ENCODE measurements at regions not wholly inside any gene's neighbourhood (a gene's known extent, or its start where the extent isn't known, plus 50 kb on each side); places are given as distances from the start of the nearest gene placed in this dataset.

GRCh38 chr1:222996310-222996975, 146.6 kb downstream of the TLR5 start:
- ATAC-seq: no peak
- H3K9me3 ChIP-seq (ENCODE audit: control insufficient read depth, low read length, poor library complexity, severe bottlenecking): no peaks in the 10 kb centered on the region
- H3K36me3 Mint-ChIP-seq (ENCODE audit: low read depth): peaks cover 4% of the 10 kb centered on the region
- H3K4me3 Mint-ChIP-seq: no peak overlapping the region
- no peaks in the 10 kb centered on the region for H3K4me1 Mint-ChIP-seq
- DNase-seq: no peak
- no peak overlapping the region for H3K27ac Mint-ChIP-seq
- H3K27me3 Mint-ChIP-seq: no peaks in the 10 kb centered on the region

DNA sequence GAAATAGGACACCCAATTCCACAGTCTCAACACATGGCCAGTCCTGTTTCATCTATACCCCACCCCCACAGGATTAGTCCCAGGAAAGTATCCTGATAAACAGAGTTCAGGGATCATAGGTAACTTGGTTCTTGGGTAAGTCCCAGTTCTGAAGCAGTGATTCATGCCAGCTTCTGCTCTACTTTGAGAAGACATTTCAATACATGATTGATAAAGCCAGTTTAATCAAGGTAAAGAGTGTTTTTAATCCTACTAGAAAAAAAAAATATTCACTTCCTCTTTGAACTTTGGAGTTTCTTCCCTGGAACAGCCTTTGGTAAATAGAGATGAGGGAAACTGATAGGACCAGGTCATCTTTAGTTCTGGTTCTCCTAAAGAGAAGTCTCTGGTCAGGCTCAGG, 142.4 kb downstream of the TLR5 start:
- DNase-seq (no peak), ATAC-seq (no peak)
- H3K27ac Mint-ChIP-seq: no peak overlapping the region
- no peak overlapping the region for H3K4me3 Mint-ChIP-seq
- H3K4me1 Mint-ChIP-seq: peaks cover 2% of the 10 kb centered on the region
- H3K27me3 Mint-ChIP-seq: no peaks in the 10 kb centered on the region
- peaks cover 9% of the 10 kb centered on the region for H3K36me3 Mint-ChIP-seq (ENCODE audit: low read depth)
- no peaks in the 10 kb centered on the region for H3K9me3 ChIP-seq (ENCODE audit: control insufficient read depth, low read length, poor library complexity, severe bottlenecking)

GRCh38 chr1:223001653-223002634, 141.1 kb downstream of the TLR5 start:
- Mint-ChIP-seq H3K4me1 (peaks cover 2% of the 10 kb centered on the region), H3K4me3 (no peak overlapping the region), H3K27ac (no peak overlapping the region), H3K27me3 (no peaks in the 10 kb centered on the region), H3K36me3 (ENCODE audit: low read depth) (peaks cover 9% of the 10 kb centered on the region)
- no peaks in the 10 kb centered on the region for H3K9me3 ChIP-seq (ENCODE audit: control insufficient read depth, low read length, poor library complexity, severe bottlenecking)
- DNase-seq: no peak
- no peak for ATAC-seq

DNA sequence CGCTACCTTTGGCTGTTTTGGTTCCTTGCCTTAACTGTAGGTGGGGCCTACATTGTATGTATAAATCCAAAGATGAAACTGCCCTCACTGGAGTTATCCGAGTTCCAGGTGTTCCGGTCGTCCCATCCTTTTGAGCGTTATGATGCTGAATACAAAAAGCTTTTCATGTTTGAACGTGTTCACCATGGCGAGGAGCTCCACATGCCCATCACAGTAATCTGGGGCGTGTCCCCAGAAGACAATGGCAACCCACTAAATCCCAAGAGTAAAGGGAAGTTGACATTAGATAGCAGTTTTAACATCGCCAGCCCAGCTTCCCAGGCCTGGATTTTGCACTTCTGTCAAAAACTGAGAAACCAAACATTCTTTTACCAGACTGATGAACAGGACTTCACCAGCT, 139.5 kb downstream of the TLR5 start:
- no peak overlapping the region for H3K4me3 Mint-ChIP-seq
- H3K9me3 ChIP-seq (ENCODE audit: control insufficient read depth, low read length, poor library complexity, severe bottlenecking): no peaks in the 10 kb centered on the region
- H3K27ac Mint-ChIP-seq: no peak overlapping the region
- peaks cover 2% of the 10 kb centered on the region for H3K27me3 Mint-ChIP-seq
- DNase-seq (no peak), ATAC-seq (no peak)
- H3K4me1 Mint-ChIP-seq: peaks cover 2% of the 10 kb centered on the region
- H3K36me3 Mint-ChIP-seq (ENCODE audit: low read depth): peaks cover 9% of the 10 kb centered on the region

DNA sequence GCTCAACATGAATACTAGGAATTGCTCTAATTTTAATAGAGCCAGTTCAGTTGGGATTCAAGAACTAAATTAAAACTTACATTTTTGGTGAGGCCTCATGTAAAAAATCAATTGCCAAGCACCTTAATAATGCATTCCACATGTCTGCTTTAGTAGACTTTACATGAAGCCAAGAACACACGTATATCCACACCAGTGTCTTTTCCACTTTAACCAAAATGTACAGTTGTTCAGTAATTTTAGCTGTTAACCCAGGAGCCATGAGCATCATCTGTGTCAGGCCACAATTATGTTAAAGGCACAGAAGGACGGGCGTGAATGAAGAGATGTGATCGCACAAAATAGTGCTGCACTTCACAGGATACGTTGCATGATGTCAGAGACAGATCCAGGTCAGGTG, 136.7 kb downstream of the TLR5 start:
- H3K9me3 ChIP-seq (ENCODE audit: control insufficient read depth, low read length, poor library complexity, severe bottlenecking): no peaks in the 10 kb centered on the region
- ATAC-seq (no peak), DNase-seq (no peak)
- Mint-ChIP-seq H3K4me1 (peaks cover 2% of the 10 kb centered on the region), H3K36me3 (ENCODE audit: low read depth) (peaks cover 7% of the 10 kb centered on the region), H3K27me3 (peaks cover 12% of the 10 kb centered on the region), H3K27ac (no peak overlapping the region), H3K4me3 (no peak overlapping the region)

DNA sequence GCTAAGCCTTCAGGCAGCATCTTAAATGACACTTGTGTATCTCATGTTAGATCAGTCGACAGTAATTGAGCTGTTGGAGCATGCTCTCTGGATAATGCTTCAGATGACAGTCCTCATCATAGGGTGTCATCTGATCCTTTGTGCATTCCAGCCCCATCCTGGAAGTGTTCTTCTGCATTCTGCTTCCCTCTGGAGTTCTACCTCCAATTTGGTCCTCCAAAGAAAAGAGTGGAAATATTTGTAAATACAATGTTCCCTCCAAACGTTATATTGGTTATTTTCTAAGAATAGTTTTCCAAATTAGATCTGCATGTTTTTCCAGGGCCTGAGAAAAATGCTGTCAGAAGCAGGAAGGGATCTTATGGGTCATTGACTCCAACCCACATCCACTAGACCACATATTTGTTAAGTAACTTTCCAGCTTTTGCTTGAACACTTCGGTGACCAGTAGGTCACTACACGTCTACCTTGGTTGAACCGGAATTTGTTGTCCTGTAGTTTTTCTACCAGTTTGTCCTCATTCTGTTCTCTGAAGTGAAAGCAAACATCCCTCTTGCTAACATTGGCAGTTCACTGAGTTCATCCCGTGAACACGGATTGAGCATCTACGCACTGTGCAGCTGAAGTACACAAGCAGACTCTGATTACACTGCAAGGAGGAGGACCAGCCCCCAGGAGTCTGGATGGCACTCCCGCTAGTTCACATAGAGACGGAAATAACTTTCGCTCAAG, 136.0 kb downstream of the TLR5 start:
- no peak for DNase-seq
- ATAC-seq: no peak
- H3K4me1 Mint-ChIP-seq: peaks cover 2% of the 10 kb centered on the region
- H3K27ac Mint-ChIP-seq: no peak overlapping the region
- no peaks in the 10 kb centered on the region for H3K9me3 ChIP-seq (ENCODE audit: control insufficient read depth, low read length, poor library complexity, severe bottlenecking)
- H3K4me3 Mint-ChIP-seq: no peak overlapping the region
- peaks cover 14% of the 10 kb centered on the region for H3K27me3 Mint-ChIP-seq
- peaks cover 7% of the 10 kb centered on the region for H3K36me3 Mint-ChIP-seq (ENCODE audit: low read depth)

- no peak overlapping the region for H3K4me3 Mint-ChIP-seq
- peaks cover 6% of the 10 kb centered on the region for H3K36me3 Mint-ChIP-seq (ENCODE audit: low read depth)
- no peaks in the 10 kb centered on the region for H3K9me3 ChIP-seq (ENCODE audit: control insufficient read depth, low read length, poor library complexity, severe bottlenecking)
- H3K4me1 Mint-ChIP-seq: peaks cover 2% of the 10 kb centered on the region
- DNase-seq (no peak), ATAC-seq (no peak)
- no peak overlapping the region for H3K27ac Mint-ChIP-seq
- H3K27me3 Mint-ChIP-seq: peaks cover 17% of the 10 kb centered on the region
Observed at GRCh38 chr1:223007935-223008334, 135.1 kb downstream of the TLR5 start.

- Mint-ChIP-seq H3K4me3 (no peak overlapping the region), H3K4me1 (peaks cover 2% of the 10 kb centered on the region), H3K27ac (no peak overlapping the region), H3K27me3 (peaks cover 24% of the 10 kb centered on the region), H3K36me3 (ENCODE audit: low read depth) (peaks cover 4% of the 10 kb centered on the region)
- DNase-seq (no peak), ATAC-seq (no peak)
- no peaks in the 10 kb centered on the region for H3K9me3 ChIP-seq (ENCODE audit: control insufficient read depth, low read length, poor library complexity, severe bottlenecking)
Observed at GRCh38 chr1:223008808-223009207, 134.2 kb downstream of the TLR5 start.

GRCh38 chr1:223009406-223009805, 133.6 kb downstream of the TLR5 start:
- DNase-seq (no peak), ATAC-seq (no peak)

GRCh38 chr1:223010582-223011504, 132.2 kb downstream of the TLR5 start:
- no peak for ATAC-seq
- H3K27ac Mint-ChIP-seq: no peak overlapping the region

More at GRCh38 chr1:223009406-223009805, 133.6 kb downstream of the TLR5 start:
- Mint-ChIP-seq H3K4me1 (peaks cover 2% of the 10 kb centered on the region), H3K4me3 (no peak overlapping the region), H3K27me3 (peaks cover 24% of the 10 kb centered on the region), H3K36me3 (ENCODE audit: low read depth) (peaks cover 4% of the 10 kb centered on the region), H3K27ac (no peak overlapping the region)
- H3K9me3 ChIP-seq (ENCODE audit: control insufficient read depth, low read length, poor library complexity, severe bottlenecking): no peaks in the 10 kb centered on the region

GRCh38 chr1:223011505-223011856, 131.6 kb downstream of the TLR5 start:
- no peak for DNase-seq
- H3K36me3 Mint-ChIP-seq (ENCODE audit: low read depth): no peaks in the 10 kb centered on the region

More at GRCh38 chr1:223010582-223011504, 132.2 kb downstream of the TLR5 start:
- no peak for DNase-seq
- H3K4me1 Mint-ChIP-seq: no peaks in the 10 kb centered on the region
- H3K36me3 Mint-ChIP-seq (ENCODE audit: low read depth): no peaks in the 10 kb centered on the region
- H3K9me3 ChIP-seq (ENCODE audit: control insufficient read depth, low read length, poor library complexity, severe bottlenecking): no peaks in the 10 kb centered on the region
- peaks cover 24% of the 10 kb centered on the region for H3K27me3 Mint-ChIP-seq
- no peak overlapping the region for H3K4me3 Mint-ChIP-seq

GRCh38 chr1:223012176-223012788, 130.8 kb downstream of the TLR5 start:
- no peak for ATAC-seq
- no peak overlapping the region for H3K27ac Mint-ChIP-seq

More at GRCh38 chr1:223011505-223011856, 131.6 kb downstream of the TLR5 start:
- no peaks in the 10 kb centered on the region for H3K9me3 ChIP-seq (ENCODE audit: control insufficient read depth, low read length, poor library complexity, severe bottlenecking)
- Mint-ChIP-seq H3K4me3 (no peak overlapping the region), H3K27me3 (peaks cover 27% of the 10 kb centered on the region), H3K4me1 (no peaks in the 10 kb centered on the region), H3K27ac (no peak overlapping the region)
- no peak for ATAC-seq

More at GRCh38 chr1:223012176-223012788, 130.8 kb downstream of the TLR5 start:
- H3K4me3 Mint-ChIP-seq: no peak overlapping the region
- H3K36me3 Mint-ChIP-seq (ENCODE audit: low read depth): peaks cover 2% of the 10 kb centered on the region
- H3K27me3 Mint-ChIP-seq: peaks cover 31% of the 10 kb centered on the region
- H3K9me3 ChIP-seq (ENCODE audit: control insufficient read depth, low read length, poor library complexity, severe bottlenecking): no peaks in the 10 kb centered on the region
- no peak for DNase-seq
- no peaks in the 10 kb centered on the region for H3K4me1 Mint-ChIP-seq
